ENCODE measurements at regions not wholly inside any gene's neighbourhood (a gene's known extent, or its start where the extent isn't known, plus 50 kb on each side); places are given as distances from the start of the nearest gene placed in this dataset.

- no peak for TF ChIP-seq POLR2A (IDR thresholded peaks at IDR 0.05)
- no peak for TF ChIP-seq CTCF (IDR thresholded peaks at IDR 0.05)
- TF ChIP-seq EP300 (IDR thresholded peaks at IDR 0.05) = no peak
- Histone ChIP-seq H3K9me3 (no peaks in the 10 kb centered on the region), H3K36me3 (no peaks in the 10 kb centered on the region), H3K4me1 (peaks cover 0 to 12% (median 7%) of the 10 kb centered on the region in 4 donors), H3K27ac (no peak overlapping the region), H3K4me3 (no peak overlapping the region), H3K27me3 (no peaks in the 10 kb centered on the region)
- 86 to 96% methylated on average over 6 of the region's 6 CpGs for WGBS, 2 donors
- no peak for DNase-seq (ENCODE audit: low spot score in 2 of 2)
These were observed 195.2 kb upstream of the POU3F1 start for GRCh38 chr1:38241594-38242334.

- no peak for DNase-seq (ENCODE audit: low spot score in 2 of 2)
- H3K36me3 ChIP-seq = no peaks in the 10 kb centered on the region
- no peak overlapping the region for H3K27ac ChIP-seq
- no peak for TF ChIP-seq EP300 (IDR thresholded peaks at IDR 0.05)
- no peak for TF ChIP-seq CTCF (IDR thresholded peaks at IDR 0.05)
- no peak for TF ChIP-seq POLR2A (IDR thresholded peaks at IDR 0.05)
- WGBS, 2 donors = 100% methylated on average over 2 of the region's 2 CpGs
- no peak overlapping the region for H3K4me3 ChIP-seq
- H3K27me3 ChIP-seq = no peaks in the 10 kb centered on the region
- peaks cover 0 to 12% (median 3%) of the 10 kb centered on the region in 4 donors for H3K4me1 ChIP-seq
- no peaks in the 10 kb centered on the region for H3K9me3 ChIP-seq
These were observed 194.0 kb upstream of the POU3F1 start for GRCh38 chr1:38240618-38241017.

GRCh38 chr1:38239258-38239835 lies 192.8 kb upstream of the POU3F1 start:
- WGBS, 2 donors = 85 to 87% methylated on average over 8 of the region's 8 CpGs
- Histone ChIP-seq H3K4me1 (peaks cover 0 to 5% (median 0%) of the 10 kb centered on the region in 4 donors), H3K27me3 (no peaks in the 10 kb centered on the region), H3K4me3 (no peak overlapping the region), H3K36me3 (no peaks in the 10 kb centered on the region), H3K27ac (no peak overlapping the region), H3K9me3 (no peaks in the 10 kb centered on the region)
- no peak for DNase-seq (ENCODE audit: low spot score in 2 of 2)
- TF ChIP-seq EP300 (IDR thresholded peaks at IDR 0.05) (no peak), CTCF (IDR thresholded peaks at IDR 0.05) (no peak), POLR2A (IDR thresholded peaks at IDR 0.05) (no peak)

GRCh38 chr1:38238294-38238693 lies 191.7 kb upstream of the POU3F1 start:
- DNase-seq (ENCODE audit: low spot score in 2 of 2) = no peak
- H3K4me1 ChIP-seq = no peaks in the 10 kb centered on the region
- H3K9me3 ChIP-seq = no peaks in the 10 kb centered on the region
- H3K4me3 ChIP-seq = no peak overlapping the region
- no peaks in the 10 kb centered on the region for H3K36me3 ChIP-seq
- no peak for TF ChIP-seq EP300 (IDR thresholded peaks at IDR 0.05)
- TF ChIP-seq POLR2A (IDR thresholded peaks at IDR 0.05) = no peak
- no peak for TF ChIP-seq CTCF (IDR thresholded peaks at IDR 0.05)
- H3K27me3 ChIP-seq = no peaks in the 10 kb centered on the region
- WGBS, 2 donors = 92 to 93% methylated on average over 5 of the region's 5 CpGs
- no peak overlapping the region for H3K27ac ChIP-seq

- Histone ChIP-seq H3K27me3 (no peaks in the 10 kb centered on the region), H3K9me3 (no peaks in the 10 kb centered on the region), H3K4me3 (no peak overlapping the region), H3K36me3 (no peaks in the 10 kb centered on the region), H3K4me1 (no peaks in the 10 kb centered on the region), H3K27ac (no peak overlapping the region)
- no peak for DNase-seq (ENCODE audit: low spot score in 2 of 2)
- 51 to 52% methylated on average over 3 of the region's 3 CpGs for WGBS, 2 donors
- TF ChIP-seq EP300 (IDR thresholded peaks at IDR 0.05) (no peak), CTCF (IDR thresholded peaks at IDR 0.05) (no peak), POLR2A (IDR thresholded peaks at IDR 0.05) (no peak)
These were observed 189.1 kb upstream of the POU3F1 start for GRCh38 chr1:38235705-38236104.
